ENCODE measurements at regions not wholly inside any gene's neighbourhood (a gene's known extent, or its start where the extent isn't known, plus 50 kb on each side); places are given as distances from the start of the nearest gene placed in this dataset.
"Not testable (repeated sequence)": the region's sequence is repeated elsewhere in the genome, so short reads cannot be mapped to it uniquely, and the experiment has no call there.

GRCh38 chr7:109552017-109552416 lies 982.3 kb downstream of the DNAJB9 start:
- POLR2A ChIA-PET: no interaction called here
- Mint-ChIP-seq H3K4me1 (ENCODE audit: low read depth) (no peaks in the 10 kb centered on the region), H3K9me3 (peaks cover 8% of the 10 kb centered on the region), H3K36me3 (ENCODE audit: low read depth) (no peaks in the 10 kb centered on the region), H3K27ac (no peak overlapping the region), H3K27me3 (no peaks in the 10 kb centered on the region), H3K4me3 (no peak overlapping the region)
- DNase-seq: no peak
- no peak for ATAC-seq
- TF ChIP-seq CTCF (IDR thresholded peaks at IDR 0.05): no peak
- intact Hi-C loops (cut with micrococcal nuclease): no loop called here
- CTCF ChIA-PET: no interaction called here

- Mint-ChIP-seq H3K36me3 (ENCODE audit: low read depth) (no peaks in the 10 kb centered on the region), H3K27me3 (no peaks in the 10 kb centered on the region), H3K9me3 (no peaks in the 10 kb centered on the region), H3K4me3 (no peak overlapping the region), H3K27ac (no peak overlapping the region), H3K4me1 (ENCODE audit: low read depth) (no peaks in the 10 kb centered on the region)
- ATAC-seq: no peak
- no peak for TF ChIP-seq CTCF (IDR thresholded peaks at IDR 0.05)
- intact Hi-C loops (cut with micrococcal nuclease): no loop called here
- CTCF ChIA-PET: no interaction called here
- DNase-seq: no peak
- POLR2A ChIA-PET: no interaction called here
Observed at GRCh38 chr7:109577265-109577664, 1007.6 kb downstream of the DNAJB9 start.

- Mint-ChIP-seq H3K36me3 (ENCODE audit: low read depth) (no peaks in the 10 kb centered on the region), H3K27ac (no peak overlapping the region), H3K9me3 (no peaks in the 10 kb centered on the region), H3K4me3 (no peak overlapping the region), H3K4me1 (ENCODE audit: low read depth) (no peaks in the 10 kb centered on the region), H3K27me3 (no peaks in the 10 kb centered on the region)
- ATAC-seq: no peak
- intact Hi-C loops (cut with micrococcal nuclease): no loop called here
- CTCF ChIA-PET: no interaction called here
- no peak for TF ChIP-seq CTCF (IDR thresholded peaks at IDR 0.05)
- POLR2A ChIA-PET: no interaction called here
- no peak for DNase-seq
Observed at GRCh38 chr7:109579901-109580300, 1010.2 kb downstream of the DNAJB9 start.

GRCh38 chr7:109582211-109582610 lies 1012.5 kb downstream of the DNAJB9 start:
- H3K27ac Mint-ChIP-seq: no peak overlapping the region
- H3K27me3 Mint-ChIP-seq: no peaks in the 10 kb centered on the region
- no peak for TF ChIP-seq CTCF (IDR thresholded peaks at IDR 0.05)
- no peaks in the 10 kb centered on the region for H3K36me3 Mint-ChIP-seq (ENCODE audit: low read depth)
- ChIA-PET CTCF (no interaction called here), POLR2A (no interaction called here)
- H3K4me3 Mint-ChIP-seq: no peak overlapping the region
- H3K9me3 Mint-ChIP-seq: no peaks in the 10 kb centered on the region
- DNase-seq (no peak), ATAC-seq (no peak)
- intact Hi-C loops (cut with micrococcal nuclease): no loop called here
- H3K4me1 Mint-ChIP-seq (ENCODE audit: low read depth): no peaks in the 10 kb centered on the region

- H3K4me1 Mint-ChIP-seq (ENCODE audit: low read depth); DNase-seq; H3K27me3 Mint-ChIP-seq; POLR2A ChIA-PET; intact Hi-C loops (cut with micrococcal nuclease); CTCF ChIA-PET; H3K4me3 Mint-ChIP-seq; ATAC-seq; H3K36me3 Mint-ChIP-seq (ENCODE audit: low read depth); H3K9me3 Mint-ChIP-seq; H3K27ac Mint-ChIP-seq: not testable (repeated sequence)
Observed at GRCh38 chr7:109596948-109597347, 1027.3 kb downstream of the DNAJB9 start.

GRCh38 chr7:109611656-109612055 lies 1042.0 kb downstream of the DNAJB9 start:
- Mint-ChIP-seq H3K4me1 (ENCODE audit: low read depth) (no peaks in the 10 kb centered on the region), H3K4me3 (no peak overlapping the region), H3K9me3 (peaks cover 6% of the 10 kb centered on the region), H3K27ac (no peak overlapping the region), H3K36me3 (ENCODE audit: low read depth) (no peaks in the 10 kb centered on the region), H3K27me3 (no peaks in the 10 kb centered on the region)
- no peak for DNase-seq
- intact Hi-C loops (cut with micrococcal nuclease): no loop called here
- CTCF ChIA-PET: no interaction called here
- POLR2A ChIA-PET: no interaction called here
- TF ChIP-seq CTCF (IDR thresholded peaks at IDR 0.05): no peak
- ATAC-seq: no peak

All from activated CD8-positive, alpha-beta T cell treated with anti-CD3 and anti-CD28 coated beads for 36 hours (primary cell).